ENCODE measurements at regions not wholly inside any gene's neighbourhood (a gene's known extent, or its start where the extent isn't known, plus 50 kb on each side); places are given as distances from the start of the nearest gene placed in this dataset.

DNA sequence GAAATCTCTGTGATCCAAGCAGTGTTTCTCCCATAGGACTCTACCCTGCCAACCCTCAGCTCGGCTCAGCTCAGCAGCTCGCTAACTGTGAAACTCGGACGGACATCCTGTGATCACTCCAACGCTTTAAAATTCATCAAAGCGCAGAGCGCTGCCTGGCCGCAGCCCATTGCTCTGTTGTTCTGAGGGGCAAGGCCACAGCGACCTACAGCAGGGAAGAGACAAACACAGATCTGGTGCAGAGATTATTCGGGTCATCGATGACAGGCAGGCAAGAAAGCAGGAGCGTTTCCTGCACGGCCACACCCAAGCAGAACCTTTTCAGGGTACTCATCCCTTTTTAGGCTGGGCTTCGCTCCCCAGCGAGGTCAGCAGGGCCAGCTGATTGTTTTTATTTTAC, 72.1 kb downstream of the INSIG1 start:
- TF ChIP-seq CTCF (conservative IDR thresholded peaks at IDR 0.05 in 1 of 2, IDR thresholded peaks at IDR 0.05 in 1 of 2; ENCODE audit: low read depth in 1 of 2, low read length in 2 of 2) (no peak), EZH2 (IDR thresholded peaks at IDR 0.05; ENCODE audit: low read length, missing control alignments) (no peak)

Data from fibroblast of lung (primary cell).